SW 1271 (cell line): ENCODE measurements at regions not wholly inside any gene's neighbourhood (a gene's known extent, or its start where the extent isn't known, plus 50 kb on each side); places are given as distances from the start of the nearest gene placed in this dataset.
"Not testable (repeated sequence)": the region's sequence is repeated elsewhere in the genome, so short reads cannot be mapped to it uniquely, and the experiment has no call there.

Source experiments
- DNase-seq, 2 experiments: peaks; one replicate each; lab custom pipeline; 2025; lab: John Stamatoyannopoulos, UW

GRCh38 chr1:219863816-219864215 lies 64.5 kb downstream of the SLC30A10 start:
- DNase-seq: not testable (repeated sequence)

- DNase-seq: no peak
Measured at GRCh38 chr1:219862366-219862765, 66.0 kb downstream of the SLC30A10 start.

- no peak for DNase-seq
Measured at GRCh38 chr1:219858980-219859379, 69.4 kb downstream of the SLC30A10 start.

- DNase-seq: no peak
Measured at GRCh38 chr1:219847215-219847855, 81.0 kb downstream of the SLC30A10 start.

GRCh38 chr1:219839595-219839994 lies 88.8 kb downstream of the SLC30A10 start:
- DNase-seq: not testable (repeated sequence)

- no peak for DNase-seq
Measured at GRCh38 chr1:219837994-219838294, 90.4 kb downstream of the SLC30A10 start.

GRCh38 chr1:219837274-219837993 lies 90.9 kb downstream of the SLC30A10 start:
- DNase-seq: peak in 1 of 2 experiments; percentile 56

GRCh38 chr1:219834314-219834917 lies 93.9 kb downstream of the SLC30A10 start:
- DNase-seq: no peak

GRCh38 chr1:219833214-219833815 lies 95.0 kb downstream of the SLC30A10 start:
- DNase-seq: no peak

GRCh38 chr1:219826290-219826689 lies 102.1 kb downstream of the SLC30A10 start:
- no peak for DNase-seq

GRCh38 chr1:219825355-219825754 lies 103.0 kb downstream of the SLC30A10 start:
- DNase-seq: no peak

- no peak for DNase-seq
Measured at GRCh38 chr1:219824338-219824737, 104.0 kb downstream of the SLC30A10 start.

GRCh38 chr1:219820551-219820950 lies 107.8 kb downstream of the SLC30A10 start:
- no peak for DNase-seq

- DNase-seq: no peak
Measured at GRCh38 chr1:219817914-219818313, 110.4 kb downstream of the SLC30A10 start.

GRCh38 chr1:219813294-219813693 lies 115.1 kb downstream of the SLC30A10 start:
- no peak for DNase-seq

GRCh38 chr1:219812491-219813203 lies 115.7 kb downstream of the SLC30A10 start:
- peak in 1 of 2 experiments; percentile 55 for DNase-seq

- no peak for DNase-seq
Measured at GRCh38 chr1:219812086-219812485, 116.3 kb downstream of the SLC30A10 start.

GRCh38 chr1:219810451-219810850 lies 117.9 kb downstream of the SLC30A10 start:
- DNase-seq: no peak

- no peak for DNase-seq
Measured at GRCh38 chr1:219808790-219809189, 119.6 kb downstream of the SLC30A10 start.

GRCh38 chr1:219806642-219807041 lies 121.7 kb downstream of the SLC30A10 start:
- DNase-seq: no peak

GRCh38 chr1:219806020-219806419 lies 122.3 kb downstream of the SLC30A10 start:
- no peak for DNase-seq

- no peak for DNase-seq
Measured at GRCh38 chr1:219805191-219805590, 123.2 kb downstream of the SLC30A10 start.
